IMR-90 (cell line): ENCODE measurements at regions not wholly inside any gene's neighbourhood (a gene's known extent, or its start where the extent isn't known, plus 50 kb on each side); places are given as distances from the start of the nearest gene placed in this dataset.
A peak's percentile ranks its signal among the peaks of the same experiment; 100 is the strongest.

Experiments used
- ATAC-seq: fragments of 200-7000 bp; cut with Tn5 transposase; 2 replicates; pipeline ENCODE4 v1.9.1; 2020; ENCODE audit warnings: low read depth, mild to moderate bottlenecking, moderate library complexity
- BruUV-seq: library from RNA; stranded (reverse); fragments of 400-500 nt; replicated peaks from 2 replicates; lab custom pipeline; 2021; lab: Mats Ljungman, UMichigan
- CTCF ChIA-PET: fragments of 300-600 bp; formaldehyde crosslinking; extraction: SDS; loops from one replicate; lab custom pipeline; 2021; ENCODE audit warnings: antibody characterized with exemption; lab: Yijun Ruan, JAX
- POLR2A ChIA-PET: fragments of 300-600 bp; sonication (Branson Sonifier 250); formaldehyde crosslinking; loops from one replicate; lab custom pipeline; 2022; ENCODE audit warnings: antibody characterized with exemption; ENCODE audit not compliant: unreplicated experiment; lab: Charles Lee
- DNase-seq: peaks from one replicate; pipeline ENCODE4 v3.0.0; 2013
- H2AFZ ChIP-seq: replicated peaks from 2 replicates; pipeline ENCODE3; 2013; ENCODE audit warnings: low read length, mild to moderate bottlenecking; ENCODE audit not compliant: poor library complexity
- H2AK5ac ChIP-seq: 2 replicates; pipeline ENCODE4 v1.6.1; 2013; ENCODE audit warnings: low read depth, low read length, inconsistent platforms
- H2AK9ac ChIP-seq: replicated peaks from 2 replicates; pipeline ENCODE3; 2013; ENCODE audit warnings: mild to moderate bottlenecking, low read depth, low read length, moderate library complexity; ENCODE audit not compliant: poor library complexity
- H2BK120ac ChIP-seq: 2 replicates; pipeline ENCODE4 v1.6.1; 2013; ENCODE audit warnings: low read depth, low read length, inconsistent platforms
- H2BK15ac ChIP-seq: 3 replicates; pipeline ENCODE4 v1.6.1; 2013; ENCODE audit warnings: low read depth, low read length, inconsistent platforms
- H2BK20ac ChIP-seq: 2 replicates; pipeline ENCODE4 v1.6.1; 2013; ENCODE audit warnings: low read depth, mild to moderate bottlenecking, inconsistent platforms, low read length, moderate library complexity
- H2BK5ac ChIP-seq: 2 replicates; pipeline ENCODE4 v1.6.1; 2013; ENCODE audit warnings: mild to moderate bottlenecking, low read depth, low read length, inconsistent platforms; ENCODE audit not compliant: poor library complexity, severe bottlenecking
- H3K14ac ChIP-seq: replicated peaks from 2 replicates; pipeline ENCODE4 v1.6.1; 2013; ENCODE audit warnings: low read depth, low read length, inconsistent platforms
- H3K18ac ChIP-seq: 2 replicates; pipeline ENCODE4 v1.6.1; 2013; ENCODE audit warnings: low read depth, low read length, control low read depth
- H3K23ac ChIP-seq: 2 replicates; pipeline ENCODE4 v1.6.1; 2013; ENCODE audit warnings: low read depth, low read length, inconsistent platforms
- H3K27ac ChIP-seq: 2 replicates; pipeline ENCODE4 v1.5.1; 2013; ENCODE audit warnings: mild to moderate bottlenecking, control low read depth, low read length; ENCODE audit not compliant: insufficient read depth
- H3K27me3 ChIP-seq: 2 replicates; pipeline ENCODE4 v1.6.1; 2013; ENCODE audit warnings: low read length; ENCODE audit not compliant: control insufficient read depth, insufficient read depth
- H3K36me3 ChIP-seq: 2 replicates; pipeline ENCODE4 v1.6.1; 2013; ENCODE audit warnings: low read length, mixed read lengths; ENCODE audit not compliant: control insufficient read depth, insufficient read depth
- H3K4ac ChIP-seq: 2 replicates; pipeline ENCODE4 v1.6.1; 2013; ENCODE audit warnings: low read depth, low read length, inconsistent platforms
- H3K4me1 ChIP-seq: 2 replicates; pipeline ENCODE4 v1.6.1; 2013; ENCODE audit warnings: low read length, mixed read lengths; ENCODE audit not compliant: control insufficient read depth, insufficient read depth
- H3K4me2 ChIP-seq: 2 replicates; pipeline ENCODE4 v1.6.1; 2013; ENCODE audit warnings: low read depth, mild to moderate bottlenecking, control low read depth, low read length, moderate library complexity
- H3K4me3 ChIP-seq: 2 replicates; pipeline ENCODE4 v1.5.1; 2013; ENCODE audit warnings: low read depth, mild to moderate bottlenecking, control low read depth, low read length, moderate library complexity; ENCODE audit not compliant: insufficient read depth
- H3K56ac ChIP-seq: 2 replicates; pipeline ENCODE4 v1.6.1; 2013; ENCODE audit warnings: low read length, inconsistent platforms; ENCODE audit not compliant: insufficient read depth; ENCODE audit errors: extremely low read depth
- H3K79me1 ChIP-seq, 2 experiments: 2 replicates each; pipeline ENCODE4 v1.6.1; 2013; ENCODE audit warnings: low read length in 2 of 2, inconsistent platforms in 1 of 2, low read depth in 1 of 2
- H3K9ac ChIP-seq: 2 replicates; pipeline ENCODE4 v1.6.1; 2013; ENCODE audit warnings: low read depth, low read length, control low read depth
- H3K9me1 ChIP-seq: 2 replicates; pipeline ENCODE4 v1.6.1; 2013; ENCODE audit warnings: low read length, inconsistent platforms; ENCODE audit not compliant: insufficient read depth
- H3K9me3 ChIP-seq: 2 replicates; pipeline ENCODE4 v1.6.1; 2013; ENCODE audit warnings: low read length; ENCODE audit not compliant: control insufficient read depth, insufficient read depth
- H4K20me1 ChIP-seq: 2 replicates; pipeline ENCODE4 v1.6.1; 2013; ENCODE audit warnings: low read length, inconsistent platforms; ENCODE audit not compliant: insufficient read depth
- H4K5ac ChIP-seq: 2 replicates; pipeline ENCODE4 v1.6.1; 2013; ENCODE audit warnings: mild to moderate bottlenecking, low read depth, low read length, control low read depth
- H4K8ac ChIP-seq, 2 experiments: 2 replicates each; pipeline ENCODE4 v1.6.1; 2013; ENCODE audit warnings: low read depth in 2 of 2, low read length in 2 of 2, control low read depth in 1 of 2, inconsistent platforms in 1 of 2
- H4K91ac ChIP-seq: 2 replicates; pipeline ENCODE4 v1.6.1; 2013; ENCODE audit warnings: low read depth, low read length, inconsistent platforms; ENCODE audit not compliant: insufficient read depth
- BHLHE40 ChIP-seq: fragments of 150-350 bp; IDR thresholded peaks from 2 replicates; pipeline ENCODE4 v1.6.1; 2016; ENCODE audit warnings: mild to moderate bottlenecking, low read depth, low read length
- CHD1 ChIP-seq: IDR thresholded peaks from 2 replicates; pipeline ENCODE4 v1.6.1; 2012; ENCODE audit warnings: low read depth, low read length, improper control_type of control experiment
- ELK1 ChIP-seq: fragments of 150-350 bp; IDR thresholded peaks from 2 replicates; pipeline ENCODE4 v1.6.1; 2016; ENCODE audit warnings: low read depth, mild to moderate bottlenecking, low read length, moderate library complexity, borderline replicate concordance
- MAFK ChIP-seq: IDR thresholded peaks from 2 replicates; pipeline ENCODE4 v1.6.1; 2012; ENCODE audit warnings: low read depth, low read length, improper control_type of control experiment
- MXI1 ChIP-seq: IDR thresholded peaks from 2 replicates; pipeline ENCODE4 v1.6.1; 2012; ENCODE audit warnings: low read depth, mild to moderate bottlenecking, low read length, moderate library complexity, borderline replicate concordance
- POLR2A ChIP-seq: IDR thresholded peaks from 2 replicates; pipeline ENCODE4 v1.6.1; 2012; ENCODE audit warnings: mild to moderate bottlenecking, low read depth, low read length
- RAD21 ChIP-seq: IDR thresholded peaks from 2 replicates; pipeline ENCODE4 v1.6.1; 2012; ENCODE audit warnings: low read length, improper control_type of control experiment
- RCOR1 ChIP-seq: IDR thresholded peaks from 2 replicates; pipeline ENCODE4 v1.6.1; 2012; ENCODE audit warnings: mild to moderate bottlenecking, low read length, improper control_type of control experiment; ENCODE audit not compliant: insufficient replicate concordance
- RFX5 ChIP-seq: IDR thresholded peaks from 2 replicates; pipeline ENCODE4 v1.8.0; 2012; ENCODE audit warnings: low read depth, mild to moderate bottlenecking, low read length, moderate library complexity
- SMC3 ChIP-seq: fragments of 150-350 bp; IDR thresholded peaks from 2 replicates; pipeline ENCODE4 v1.6.1; 2016; ENCODE audit warnings: low read depth, mild to moderate bottlenecking, antibody characterized with exemption, low read length, moderate library complexity
- USF2 ChIP-seq: fragments of 150-350 bp; IDR thresholded peaks from 2 replicates; pipeline ENCODE4 v1.6.1; 2017; ENCODE audit warnings: mild to moderate bottlenecking, antibody characterized with exemption, low read length, low read depth
- WGBS, 2 experiments: methylation state at CpG; one replicate each; pipeline versions ENCODE4 v1.1.5 to v1.1.7; 2013; ENCODE audit warnings: missing lambda C conversion rate in 2 of 2; ENCODE audit not compliant: insufficient read length in 1 of 2; ENCODE audit errors: extremely low coverage in 2 of 2; 5-methylcytosine and 5-hydroxymethylcytosine counted together
- dilution Hi-C: fragments of 300-500 bp; cut with HindIII; formaldehyde crosslinking; loops from one replicate; pipeline ENCODE4 v1.14.3; 2018; ENCODE audit warnings: low sequenced_read_pairs; ENCODE audit not compliant: unreplicated experiment
- in situ Hi-C: fragments of 300-500 bp; cut with MboI; formaldehyde crosslinking; loops from 3 replicates; pipeline ENCODE4 v1.14.3; 2019; ENCODE audit warnings: low sequenced_read_pairs, inconsistent platforms, mixed read lengths
- intact Hi-C: fragments of 100-400 bp; cut with micrococcal nuclease; formaldehyde crosslinking; loops from 2 replicates; pipeline ENCODE4 v1.10.0; 2022

GRCh38 chr2:52210161-52210560, 1178.2 kb upstream of the NRXN1 start:
- no peak overlapping the region for H2AFZ ChIP-seq
- no peak overlapping the region for H2AK5ac ChIP-seq
- H3K27ac ChIP-seq: no peak overlapping the region
- DNase-seq: peak; percentile 1
- no TSS peak for BruUV-seq
- H3K4me1 ChIP-seq: no peaks in the 10 kb centered on the region
- H4K20me1 ChIP-seq: no peaks in the 10 kb centered on the region
- H3K36me3 ChIP-seq: no peaks in the 10 kb centered on the region
- no peak overlapping the region for H4K8ac ChIP-seq
- H3K4me2 ChIP-seq: no peak overlapping the region
- H3K4me3 ChIP-seq: no peak overlapping the region
- no peak overlapping the region for H4K91ac ChIP-seq
- no peak overlapping the region for H2BK20ac ChIP-seq
- CTCF ChIA-PET: no interaction called here
- H3K9me3 ChIP-seq: no peaks in the 10 kb centered on the region
- H2BK5ac ChIP-seq: no peak overlapping the region
- H3K79me1 ChIP-seq: no peaks in the 10 kb centered on the region
- H3K18ac ChIP-seq: no peak overlapping the region
- dilution Hi-C loops: no loop called here
- H3K27me3 ChIP-seq: no peaks in the 10 kb centered on the region
- no peaks in the 10 kb centered on the region for H3K9me1 ChIP-seq
- H3K23ac ChIP-seq: no peak overlapping the region
- ATAC-seq: no peak
- no peak overlapping the region for H3K56ac ChIP-seq
- H3K4ac ChIP-seq: no peak overlapping the region
- in situ Hi-C loops: no loop called here
- intact Hi-C loops: no loop called here
- H4K5ac ChIP-seq: no peak overlapping the region
- POLR2A ChIA-PET: no interaction called here
- WGBS, 2 experiments: no CpG with 5 or more reads among the region's 1 CpG
- TF ChIP-seq BHLHE40: no peak
- TF ChIP-seq CHD1: no peak
- TF ChIP-seq USF2: no peak
- TF ChIP-seq RAD21: no peak
- no peak for TF ChIP-seq MAFK
- TF ChIP-seq MXI1: no peak
- no peak for TF ChIP-seq SMC3
- TF ChIP-seq ELK1: no peak
- TF ChIP-seq RFX5: no peak
- no peak for TF ChIP-seq RCOR1
- TF ChIP-seq POLR2A: no peak
- H3K9ac ChIP-seq: no peak overlapping the region
- no peak overlapping the region for H3K14ac ChIP-seq
- no peak overlapping the region for H2BK15ac ChIP-seq
- H2BK120ac ChIP-seq: no peak overlapping the region
- no peak overlapping the region for H2AK9ac ChIP-seq
